ENCODE measurements at regions not wholly inside any gene's neighbourhood (a gene's known extent, or its start where the extent isn't known, plus 50 kb on each side); places are given as distances from the start of the nearest gene placed in this dataset.

GRCh38 chrX:138945219-138945618 is 233.7 kb upstream of the FGF13 start (continued):
- TF ChIP-seq ZBTB43 (CRISPR knock-in tag; IDR thresholded peaks at IDR 0.05) (no peak), ZNF277 (CRISPR knock-in tag; IDR thresholded peaks at IDR 0.05; ENCODE audit: borderline replicate concordance) (no peak), TBL1XR1 (IDR thresholded peaks at IDR 0.05; ENCODE audit: low read length in 2 of 2) (no peak), ZNF23 (CRISPR knock-in tag; IDR thresholded peaks at IDR 0.05) (no peak), HIVEP1 (CRISPR knock-in tag; IDR thresholded peaks at IDR 0.05) (no peak), NR4A1 (CRISPR knock-in tag; IDR thresholded peaks at IDR 0.05) (no peak), NR4A1 (tag; IDR thresholded peaks at IDR 0.05) (no peak), GMEB1 (CRISPR knock-in tag; IDR thresholded peaks at IDR 0.05) (no peak), E2F1 (CRISPR knock-in tag; IDR thresholded peaks at IDR 0.05) (no peak), TEAD1 (CRISPR knock-in tag; IDR thresholded peaks at IDR 0.05) (no peak), TCF7L2 (IDR thresholded peaks at IDR 0.05; ENCODE audit: low read depth, low read length) (no peak), ARID2 (IDR thresholded peaks at IDR 0.05) (no peak), XRCC4 (IDR thresholded peaks at IDR 0.05; ENCODE audit: extremely low read depth, insufficient read depth, insufficient read length) (no peak), ZC3H11A (IDR thresholded peaks at IDR 0.05; ENCODE audit: low read depth, low read length) (no peak), CCAR2 (IDR thresholded peaks at IDR 0.05; ENCODE audit: low read depth, low read length) (no peak), ARID1B (IDR thresholded peaks at IDR 0.05) (peak; percentile 38; the same call in 1 of the 2 replicates), SIX5 (IDR thresholded peaks at IDR 0.05; ENCODE audit: borderline replicate concordance in 1 of 2, insufficient read depth in 1 of 2, low read depth in 1 of 2, low read length in 2 of 2) (no peak), MITF (IDR thresholded peaks at IDR 0.05) (no peak), HNRNPLL (IDR thresholded peaks at IDR 0.05; ENCODE audit: low read depth, low read length, poor library complexity, severe bottlenecking) (no peak), CREB5 (CRISPR knock-in tag; IDR thresholded peaks at IDR 0.05) (no peak)
